ENCODE measurements at regions not wholly inside any gene's neighbourhood (a gene's known extent, or its start where the extent isn't known, plus 50 kb on each side); places are given as distances from the start of the nearest gene placed in this dataset.

DNA sequence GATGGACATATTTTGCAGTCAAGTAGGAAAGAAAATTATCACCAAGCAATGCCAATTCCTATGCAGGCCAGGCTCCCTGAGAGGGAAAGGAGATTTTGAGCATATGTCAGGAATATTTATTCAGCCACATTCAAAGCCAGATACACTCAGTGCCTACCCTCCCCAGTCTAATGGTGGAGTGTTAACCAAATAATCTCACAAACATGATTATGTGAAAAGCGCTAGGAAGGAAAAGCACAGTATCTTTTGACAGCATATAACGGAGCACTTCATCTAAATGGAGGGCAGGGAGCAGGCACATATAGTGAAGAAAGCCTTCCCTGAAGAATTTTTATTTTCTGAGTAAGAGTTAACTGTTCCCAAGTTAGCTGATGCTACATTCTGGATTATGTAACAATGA, 80.3 kb upstream of the SLC30A5 start:
- TF ChIP-seq REST (IDR thresholded peaks at IDR 0.05; ENCODE audit: insufficient read depth in 1 of 2, low read depth in 2 of 2, low read length in 2 of 2) (no peak), SIN3A (IDR thresholded peaks at IDR 0.05; ENCODE audit: borderline replicate concordance, insufficient read depth, low read length) (no peak), POLR2AphosphoS5 (IDR thresholded peaks at IDR 0.05; ENCODE audit: low read depth, low read length) (no peak)

All from PFSK-1 (cell line).